Ectodermal cell (in vitro differentiated cells): ENCODE measurements at regions not wholly inside any gene's neighbourhood (a gene's known extent, or its start where the extent isn't known, plus 50 kb on each side); places are given as distances from the start of the nearest gene placed in this dataset.

Source experiments
- H3K27ac ChIP-seq: 2 replicates; pipeline ENCODE4 v1.7.0; 2013; ENCODE audit warnings: mild to moderate bottlenecking, low read depth, low read length; ENCODE audit not compliant: insufficient read depth, poor library complexity, severe bottlenecking
- H3K27me3 ChIP-seq: 2 replicates; pipeline ENCODE4 v1.7.0; 2013; ENCODE audit warnings: mild to moderate bottlenecking, low read length; ENCODE audit not compliant: insufficient read depth, control insufficient read depth, poor library complexity, severe bottlenecking
- H3K36me3 ChIP-seq: one replicate; pipeline ENCODE4 v1.7.0; 2013; ENCODE audit warnings: low read length; ENCODE audit not compliant: control insufficient read depth, insufficient read depth
- H3K4me1 ChIP-seq: one replicate; pipeline ENCODE4 v1.7.0; 2013; ENCODE audit warnings: low read length; ENCODE audit not compliant: control insufficient read depth, insufficient read depth
- H3K4me3 ChIP-seq: 2 replicates; pipeline ENCODE4 v1.7.0; 2013; ENCODE audit warnings: low read depth, low read length, control low read depth; ENCODE audit not compliant: insufficient read depth
- H3K9me3 ChIP-seq: 2 replicates; pipeline ENCODE4 v1.7.0; 2013; ENCODE audit warnings: mild to moderate bottlenecking, low read length, moderate library complexity; ENCODE audit not compliant: control insufficient read depth
- WGBS, 2 experiments: methylation state at CpG; one replicate each; pipeline ENCODE4 v1.1.7; 2013; ENCODE audit warnings: missing lambda C conversion rate in 2 of 2; 5-methylcytosine and 5-hydroxymethylcytosine counted together

GRCh38 chr1:190540366-190540765, 62.7 kb upstream of the BRINP3 start:
- H3K27me3 ChIP-seq, result no peaks in the 10 kb centered on the region
- H3K9me3 ChIP-seq, result no peaks in the 10 kb centered on the region
- no peak overlapping the region for H3K27ac ChIP-seq
- no peaks in the 10 kb centered on the region for H3K36me3 ChIP-seq
- no peak overlapping the region for H3K4me3 ChIP-seq
- no peaks in the 10 kb centered on the region for H3K4me1 ChIP-seq

- Histone ChIP-seq H3K27me3 (no peaks in the 10 kb centered on the region), H3K36me3 (no peaks in the 10 kb centered on the region), H3K9me3 (no peaks in the 10 kb centered on the region), H3K4me1 (no peaks in the 10 kb centered on the region), H3K4me3 (no peak overlapping the region), H3K27ac (no peak overlapping the region)
- 29% methylated on average over 1 of the region's 1 CpG; no CpG with 5 or more reads in 1 of the 2 experiments for WGBS, 2 experiments
Observed at GRCh38 chr1:190551638-190552037, 74.0 kb upstream of the BRINP3 start.

- Histone ChIP-seq H3K27ac (no peak overlapping the region), H3K27me3 (no peaks in the 10 kb centered on the region), H3K4me3 (no peak overlapping the region), H3K4me1 (no peaks in the 10 kb centered on the region), H3K9me3 (no peaks in the 10 kb centered on the region), H3K36me3 (no peaks in the 10 kb centered on the region)
- WGBS, 2 experiments, result no CpG with 5 or more reads among the region's 1 CpG
Observed at GRCh38 chr1:190560161-190560681, 82.6 kb upstream of the BRINP3 start.

GRCh38 chr1:190563230-190563629, 85.6 kb upstream of the BRINP3 start:
- Histone ChIP-seq H3K27me3 (no peaks in the 10 kb centered on the region), H3K27ac (no peak overlapping the region), H3K36me3 (no peaks in the 10 kb centered on the region), H3K9me3 (no peaks in the 10 kb centered on the region), H3K4me1 (no peaks in the 10 kb centered on the region), H3K4me3 (no peak overlapping the region)
- WGBS, 2 experiments, result 94 to 96% methylated on average over 8 to 9 of the region's 9 CpGs

GRCh38 chr1:190564117-190564516, 86.5 kb upstream of the BRINP3 start:
- Histone ChIP-seq H3K4me3 (no peak overlapping the region), H3K4me1 (no peaks in the 10 kb centered on the region), H3K36me3 (no peaks in the 10 kb centered on the region), H3K27me3 (no peaks in the 10 kb centered on the region), H3K9me3 (no peaks in the 10 kb centered on the region), H3K27ac (no peak overlapping the region)
- 100% methylated on average over 2 of the region's 2 CpGs for WGBS, 2 experiments

GRCh38 chr1:190578017-190578416, 100.4 kb upstream of the BRINP3 start:
- H3K4me1 ChIP-seq, result no peaks in the 10 kb centered on the region
- 90 to 92% methylated on average over 3 to 5 of the region's 5 CpGs for WGBS, 2 experiments

GRCh38 chr1:190578526-190578925, 100.9 kb upstream of the BRINP3 start:
- H3K36me3 ChIP-seq, result no peaks in the 10 kb centered on the region
- no peaks in the 10 kb centered on the region for H3K27me3 ChIP-seq
- H3K4me3 ChIP-seq, result no peak overlapping the region
- WGBS, 2 experiments, result 97 to 98% methylated on average over 3 to 6 of the region's 6 CpGs
- H3K27ac ChIP-seq, result no peak overlapping the region
- H3K4me1 ChIP-seq, result no peaks in the 10 kb centered on the region
- H3K9me3 ChIP-seq, result no peaks in the 10 kb centered on the region

More at GRCh38 chr1:190578017-190578416, 100.4 kb upstream of the BRINP3 start:
- Histone ChIP-seq H3K27ac (no peak overlapping the region), H3K36me3 (no peaks in the 10 kb centered on the region), H3K27me3 (no peaks in the 10 kb centered on the region), H3K9me3 (no peaks in the 10 kb centered on the region), H3K4me3 (no peak overlapping the region)

- Histone ChIP-seq H3K4me3 (no peak overlapping the region), H3K9me3 (no peaks in the 10 kb centered on the region), H3K27me3 (no peaks in the 10 kb centered on the region), H3K4me1 (no peaks in the 10 kb centered on the region), H3K36me3 (no peaks in the 10 kb centered on the region), H3K27ac (no peak overlapping the region)
- 80% methylated on average over 1 of the region's 1 CpG for WGBS, 2 experiments
Observed at GRCh38 chr1:190579552-190580193, 102.0 kb upstream of the BRINP3 start.

GRCh38 chr1:190583862-190584261, 106.2 kb upstream of the BRINP3 start:
- WGBS, 2 experiments, result 100% methylated on average over 3 of the region's 3 CpGs
- H3K4me3 ChIP-seq, result no peak overlapping the region
- no peaks in the 10 kb centered on the region for H3K27me3 ChIP-seq
- no peak overlapping the region for H3K27ac ChIP-seq
- no peaks in the 10 kb centered on the region for H3K4me1 ChIP-seq
- no peaks in the 10 kb centered on the region for H3K9me3 ChIP-seq
- H3K36me3 ChIP-seq, result no peaks in the 10 kb centered on the region

- H3K36me3 ChIP-seq, result no peaks in the 10 kb centered on the region
- H3K9me3 ChIP-seq, result no peaks in the 10 kb centered on the region
- 83% methylated on average over 1 of the region's 1 CpG; no CpG with 5 or more reads in 1 of the 2 experiments for WGBS, 2 experiments
- no peaks in the 10 kb centered on the region for H3K27me3 ChIP-seq
- H3K4me1 ChIP-seq, result no peaks in the 10 kb centered on the region
- H3K4me3 ChIP-seq, result no peak overlapping the region
- no peak overlapping the region for H3K27ac ChIP-seq
Observed at GRCh38 chr1:190588424-190588823, 110.8 kb upstream of the BRINP3 start.
